Nephron (organoid): ENCODE measurements at regions not wholly inside any gene's neighbourhood (a gene's known extent, or its start where the extent isn't known, plus 50 kb on each side); places are given as distances from the start of the nearest gene placed in this dataset.

Experiments
- H3K27ac Mint-ChIP-seq, 3 experiments: 2 replicates each; pipeline ENCODE4 v1.8.0; 2020; ENCODE audit warnings: mixed read lengths in 3 of 3, mild to moderate bottlenecking in 2 of 3, moderate library complexity in 1 of 3
- H3K27me3 Mint-ChIP-seq: 2 replicates; pipeline ENCODE4 v1.8.0; 2021; ENCODE audit warnings: low read depth, mild to moderate bottlenecking, moderate library complexity, mixed read lengths
- H3K36me3 Mint-ChIP-seq: 2 replicates; pipeline ENCODE4 v1.8.0; 2020; ENCODE audit warnings: low read depth, mixed read lengths
- H3K4me1 Mint-ChIP-seq: 2 replicates; pipeline ENCODE4 v1.8.0; 2020; ENCODE audit warnings: mixed read lengths
- H3K4me3 Mint-ChIP-seq, 3 experiments: 2 replicates each; pipeline ENCODE4 v1.8.0; 2020; ENCODE audit warnings: mild to moderate bottlenecking in 3 of 3, mixed read lengths in 3 of 3, moderate library complexity in 2 of 3
- H3K9me3 Mint-ChIP-seq: 2 replicates; pipeline ENCODE4 v1.8.0; 2020; ENCODE audit warnings: mixed read lengths
- TF ChIP-seq, protein P1 (sequence below), 3 experiments: fragments of 200-600 bp; sonication (generic); IDR thresholded peaks; one replicate each; pipeline ENCODE4 v1.5.0; 2021; ENCODE audit warnings: antibody characterized with exemption in 3 of 3; ENCODE audit not compliant: unreplicated experiment in 3 of 3

DNA sequence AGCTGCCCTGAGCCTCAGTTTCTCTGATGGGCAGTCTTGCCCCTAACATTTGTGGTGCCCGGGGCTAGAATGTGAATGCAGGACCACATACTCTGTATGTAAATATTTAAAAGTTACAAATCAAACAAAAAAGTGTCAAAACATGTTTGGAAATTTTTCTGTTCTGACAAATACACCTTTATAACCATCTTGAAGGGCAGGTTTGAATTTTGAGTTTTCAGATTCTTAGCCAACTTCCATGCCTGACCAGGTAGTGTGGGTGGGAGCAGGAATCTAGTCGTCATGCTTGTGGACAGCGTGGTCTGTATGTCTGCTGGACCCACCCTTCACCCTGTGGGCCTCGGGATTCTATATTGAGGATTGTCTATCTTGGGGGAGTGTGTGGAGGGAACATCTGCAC lies 325.1 kb downstream of the SOX4 start:
- Mint-ChIP-seq H3K9me3 (no peaks in the 10 kb centered on the region), H3K27me3 (no peaks in the 10 kb centered on the region), H3K36me3 (peaks cover 44% of the 10 kb centered on the region), H3K27ac (peak overlapping the region; percentile 43 to 84 (median 66)), H3K4me1 (peaks cover 40% of the 10 kb centered on the region), H3K4me3 (no peak overlapping the region)
- TF ChIP-seq, protein P1, sequence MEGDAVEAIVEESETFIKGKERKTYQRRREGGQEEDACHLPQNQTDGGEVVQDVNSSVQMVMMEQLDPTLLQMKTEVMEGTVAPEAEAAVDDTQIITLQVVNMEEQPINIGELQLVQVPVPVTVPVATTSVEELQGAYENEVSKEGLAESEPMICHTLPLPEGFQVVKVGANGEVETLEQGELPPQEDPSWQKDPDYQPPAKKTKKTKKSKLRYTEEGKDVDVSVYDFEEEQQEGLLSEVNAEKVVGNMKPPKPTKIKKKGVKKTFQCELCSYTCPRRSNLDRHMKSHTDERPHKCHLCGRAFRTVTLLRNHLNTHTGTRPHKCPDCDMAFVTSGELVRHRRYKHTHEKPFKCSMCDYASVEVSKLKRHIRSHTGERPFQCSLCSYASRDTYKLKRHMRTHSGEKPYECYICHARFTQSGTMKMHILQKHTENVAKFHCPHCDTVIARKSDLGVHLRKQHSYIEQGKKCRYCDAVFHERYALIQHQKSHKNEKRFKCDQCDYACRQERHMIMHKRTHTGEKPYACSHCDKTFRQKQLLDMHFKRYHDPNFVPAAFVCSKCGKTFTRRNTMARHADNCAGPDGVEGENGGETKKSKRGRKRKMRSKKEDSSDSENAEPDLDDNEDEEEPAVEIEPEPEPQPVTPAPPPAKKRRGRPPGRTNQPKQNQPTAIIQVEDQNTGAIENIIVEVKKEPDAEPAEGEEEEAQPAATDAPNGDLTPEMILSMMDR (IDR thresholded peaks at IDR 0.05; ENCODE audit: unreplicated experiment in 3 of 3): no peak

DNA sequence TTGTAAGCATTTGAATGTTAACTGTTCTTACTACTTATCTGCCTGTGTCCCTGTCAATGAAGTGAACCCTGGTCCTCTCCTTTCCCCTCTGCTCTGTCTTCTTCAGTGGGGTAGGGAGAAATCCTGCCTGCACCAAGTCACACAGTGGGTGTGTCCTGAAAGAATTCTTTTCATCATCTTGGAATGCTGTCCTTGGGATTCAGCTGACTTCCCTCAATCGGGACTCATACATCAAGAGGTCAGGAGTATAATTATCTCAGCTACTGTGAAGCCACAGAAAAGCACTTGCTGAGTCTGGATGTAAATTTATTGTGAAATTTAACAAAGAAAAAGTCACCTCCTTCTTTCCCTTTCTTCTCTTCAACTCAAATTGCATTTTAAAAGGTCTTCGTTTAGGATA lies 328.5 kb downstream of the SOX4 start:
- Mint-ChIP-seq H3K4me3 (no peak overlapping the region), H3K27ac (peak overlapping the region; percentile 61 to 85 (median 77)), H3K27me3 (no peaks in the 10 kb centered on the region), H3K4me1 (peaks cover 27% of the 10 kb centered on the region), H3K9me3 (no peaks in the 10 kb centered on the region), H3K36me3 (peaks cover 24% of the 10 kb centered on the region)
- TF ChIP-seq, protein P1 (IDR thresholded peaks at IDR 0.05; ENCODE audit: unreplicated experiment in 3 of 3): no peak

DNA sequence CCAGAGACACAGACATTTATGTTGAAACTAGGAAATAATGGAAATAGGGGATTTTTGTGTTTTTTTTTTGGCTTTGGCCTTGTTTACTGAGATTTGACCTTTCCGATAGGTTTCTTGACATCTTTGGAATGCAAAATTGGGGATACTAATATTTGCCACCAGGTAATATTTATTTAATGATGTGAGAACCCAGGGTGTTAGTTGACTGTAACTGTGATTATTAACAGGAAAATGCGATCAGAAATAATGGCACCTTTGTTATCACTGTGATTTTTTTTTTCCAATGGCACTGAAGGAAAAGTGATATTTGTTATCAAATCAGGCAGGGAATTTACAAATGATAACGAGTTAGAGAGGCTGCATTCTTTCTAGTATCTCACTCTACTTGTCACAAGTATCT lies 330.5 kb downstream of the SOX4 start:
- H3K27ac Mint-ChIP-seq: peak overlapping the region in 2 of 3 experiments; percentile 2 to 43
- TF ChIP-seq, protein P1 (IDR thresholded peaks at IDR 0.05; ENCODE audit: unreplicated experiment in 3 of 3): no peak
- H3K27me3 Mint-ChIP-seq: no peaks in the 10 kb centered on the region
- H3K4me3 Mint-ChIP-seq: no peak overlapping the region
- peaks cover 30% of the 10 kb centered on the region for H3K4me1 Mint-ChIP-seq
- H3K36me3 Mint-ChIP-seq: peaks cover 26% of the 10 kb centered on the region
- H3K9me3 Mint-ChIP-seq: no peaks in the 10 kb centered on the region

DNA sequence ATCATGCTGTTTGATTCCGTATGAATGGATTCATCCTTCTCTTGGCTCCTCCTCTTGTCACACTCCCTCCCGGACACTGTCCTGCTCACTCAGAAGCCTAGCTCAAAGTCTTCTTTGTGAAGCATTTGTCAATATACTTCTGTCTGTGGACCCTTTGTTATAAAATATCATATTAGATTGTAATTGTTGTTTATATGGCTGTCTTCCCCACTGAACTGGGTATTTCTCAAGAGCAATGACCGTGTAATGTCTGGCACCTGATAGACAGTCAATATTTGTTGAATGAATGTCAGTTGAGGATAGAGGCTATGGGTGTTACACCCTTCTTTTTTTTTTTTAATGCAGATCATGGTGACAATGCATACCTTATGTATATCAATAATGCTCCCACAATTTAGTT lies 335.3 kb downstream of the SOX4 start:
- Mint-ChIP-seq H3K36me3 (peaks cover 42% of the 10 kb centered on the region), H3K4me1 (peaks cover 18% of the 10 kb centered on the region), H3K4me3 (no peak overlapping the region), H3K27ac (peak overlapping the region in 2 of 3 experiments; percentile 20 to 49), H3K27me3 (peaks cover 3% of the 10 kb centered on the region), H3K9me3 (peaks cover 26% of the 10 kb centered on the region)
- TF ChIP-seq, protein P1 (IDR thresholded peaks at IDR 0.05; ENCODE audit: unreplicated experiment in 3 of 3): no peak

DNA sequence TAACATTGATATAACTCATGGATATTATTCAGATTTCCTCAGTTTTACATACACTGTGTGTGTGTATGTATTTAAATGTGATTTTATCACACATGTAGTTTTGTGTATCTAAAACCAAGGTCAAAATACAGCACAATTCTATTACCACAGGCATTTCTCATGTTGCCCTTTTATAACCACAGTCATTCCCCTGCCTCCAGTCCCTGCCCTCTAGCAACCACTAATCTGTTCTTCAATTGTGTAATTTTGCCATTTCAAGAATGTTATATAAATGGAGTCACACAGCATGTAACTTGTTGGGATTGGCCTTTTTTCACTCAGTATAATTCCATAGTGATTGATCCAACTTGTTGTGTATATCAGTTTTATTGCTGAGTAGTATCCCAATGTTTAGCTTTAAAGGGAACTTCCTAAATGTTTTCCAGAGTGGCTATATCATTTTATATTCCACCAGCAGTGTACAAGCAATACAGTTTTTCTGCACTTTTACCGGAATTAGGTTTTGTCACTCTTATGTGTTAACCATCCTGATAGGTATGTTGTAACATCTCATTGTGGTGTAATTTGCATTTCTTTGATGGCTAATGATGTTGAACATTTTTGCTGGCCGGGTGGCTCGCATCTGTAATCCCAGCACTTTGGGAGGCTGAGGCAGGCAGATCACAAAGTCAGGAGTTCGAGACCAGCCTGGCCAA lies 338.2 kb downstream of the SOX4 start:
- no peak overlapping the region for H3K27ac Mint-ChIP-seq
- TF ChIP-seq, protein P1 (IDR thresholded peaks at IDR 0.05; ENCODE audit: unreplicated experiment in 3 of 3): no peak
- peaks cover 10% of the 10 kb centered on the region for H3K4me1 Mint-ChIP-seq
- peaks cover 68% of the 10 kb centered on the region for H3K36me3 Mint-ChIP-seq
- H3K27me3 Mint-ChIP-seq: peaks cover 3% of the 10 kb centered on the region
- H3K4me3 Mint-ChIP-seq: no peak overlapping the region
- peaks cover 41% of the 10 kb centered on the region for H3K9me3 Mint-ChIP-seq

DNA sequence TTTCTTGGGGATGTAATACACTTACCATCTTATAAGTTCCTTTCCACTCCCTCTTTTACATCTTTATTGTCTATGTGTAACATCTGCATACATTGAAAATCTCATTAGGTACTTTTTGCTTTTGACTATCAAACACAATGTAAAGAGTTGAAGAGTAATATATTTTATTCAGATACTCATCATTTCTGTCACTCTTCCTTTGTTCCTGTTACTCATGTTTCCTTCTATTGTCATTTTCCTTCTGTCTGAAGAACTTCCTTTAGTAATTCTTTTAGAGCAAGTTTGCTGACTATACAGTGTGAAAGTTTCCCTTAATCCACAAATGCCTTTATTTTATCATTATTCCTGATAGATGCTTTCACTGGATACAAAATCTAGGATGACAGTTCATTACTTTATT lies 339.8 kb downstream of the SOX4 start:
- H3K36me3 Mint-ChIP-seq: peaks cover 73% of the 10 kb centered on the region
- peaks cover 3% of the 10 kb centered on the region for H3K27me3 Mint-ChIP-seq
- no peak overlapping the region for H3K4me3 Mint-ChIP-seq
- H3K4me1 Mint-ChIP-seq: no peaks in the 10 kb centered on the region
- H3K27ac Mint-ChIP-seq: no peak overlapping the region
- TF ChIP-seq, protein P1 (IDR thresholded peaks at IDR 0.05; ENCODE audit: unreplicated experiment in 3 of 3): no peak
- H3K9me3 Mint-ChIP-seq: peaks cover 41% of the 10 kb centered on the region
